Retinal pigment epithelial cell (primary cell): ENCODE measurements at regions not wholly inside any gene's neighbourhood (a gene's known extent, or its start where the extent isn't known, plus 50 kb on each side); places are given as distances from the start of the nearest gene placed in this dataset.
"Not testable (repeated sequence)": the region's sequence is repeated elsewhere in the genome, so short reads cannot be mapped to it uniquely, and the experiment has no call there.

ENCODE experiments used
- DNase-seq: peaks from one replicate; pipeline ENCODE4 v3.0.0-alpha.2; 2010; ENCODE audit warnings: low read depth
- H3K4me3 ChIP-seq: 2 replicates; pipeline ENCODE4 v1.5.1; 2011; ENCODE audit warnings: mild to moderate bottlenecking, low read length, control low read depth, moderate library complexity
- CTCF ChIP-seq: conservative IDR thresholded peaks from 2 replicates; pipeline ENCODE4 v1.5.1; 2011; ENCODE audit warnings: low read depth, low read length, control low read depth, inconsistent platforms

GRCh38 chr4:13821522-13821921 is 194.0 kb upstream of the BOD1L1 start:
- TF ChIP-seq CTCF = no peak
- DNase-seq = no peak
- H3K4me3 ChIP-seq = no peak overlapping the region

GRCh38 chr4:13825822-13826221 is 198.3 kb upstream of the BOD1L1 start:
- DNase-seq, H3K4me3 ChIP-seq: not testable (repeated sequence)

- H3K4me3 ChIP-seq = no peak overlapping the region
- TF ChIP-seq CTCF = no peak
- no peak for DNase-seq
These were observed 201.9 kb upstream of the BOD1L1 start for GRCh38 chr4:13829457-13829856.

- no peak overlapping the region for H3K4me3 ChIP-seq
- no peak for DNase-seq
- TF ChIP-seq CTCF = no peak
These were observed 202.9 kb upstream of the BOD1L1 start for GRCh38 chr4:13830449-13830848.

GRCh38 chr4:13833171-13833804 is 205.8 kb upstream of the BOD1L1 start:
- no peak for DNase-seq
- no peak for TF ChIP-seq CTCF
- no peak overlapping the region for H3K4me3 ChIP-seq

GRCh38 chr4:13836946-13837912 is 209.7 kb upstream of the BOD1L1 start:
- TF ChIP-seq CTCF = no peak
- H3K4me3 ChIP-seq = no peak overlapping the region
- no peak for DNase-seq

GRCh38 chr4:13840502-13841190 is 213.1 kb upstream of the BOD1L1 start:
- no peak for DNase-seq
- no peak for TF ChIP-seq CTCF

More at GRCh38 chr4:13840502-13841190, 213.1 kb upstream of the BOD1L1 start:
- H3K4me3 ChIP-seq = no peak overlapping the region
